GM23248 (cell line): ENCODE measurements at regions not wholly inside any gene's neighbourhood (a gene's known extent, or its start where the extent isn't known, plus 50 kb on each side); places are given as distances from the start of the nearest gene placed in this dataset.

Experiments
- EZH2 ChIP-seq: fragments of 200-600 bp; sonication (generic); IDR thresholded peaks from 2 replicates; pipeline ENCODE4 v1.6.1; 2018; ENCODE audit warnings: antibody characterized with exemption, mild to moderate bottlenecking; ENCODE audit not compliant: insufficient read depth, poor library complexity, severe bottlenecking
- EZH2phosphoT487 ChIP-seq: fragments of 200-600 bp; sonication (generic); IDR thresholded peaks from 2 replicates; pipeline ENCODE4 v1.6.1; 2018; ENCODE audit warnings: antibody characterized with exemption, moderate library complexity, mild to moderate bottlenecking, low read depth; ENCODE audit not compliant: insufficient read depth

- TF ChIP-seq EZH2 = no peak
- TF ChIP-seq EZH2phosphoT487 = no peak
Observed at GRCh38 chr9:80875947-80876346, 813.4 kb downstream of the TLE1 start.
